COLO668 (cell line): ENCODE measurements at regions not wholly inside any gene's neighbourhood (a gene's known extent, or its start where the extent isn't known, plus 50 kb on each side); places are given as distances from the start of the nearest gene placed in this dataset.
"Not testable (repeated sequence)": the region's sequence is repeated elsewhere in the genome, so short reads cannot be mapped to it uniquely, and the experiment has no call there.

Experiments used
- DNase-seq: peaks from one replicate; lab custom pipeline; 2025; ENCODE audit not compliant: unreplicated experiment; lab: John Stamatoyannopoulos, UW

GRCh38 chr5:126138281-126138931 lies 284.8 kb upstream of the GRAMD2B start:
- no peak for DNase-seq

GRCh38 chr5:126139086-126139485 lies 284.1 kb upstream of the GRAMD2B start:
- DNase-seq: no peak

DNA sequence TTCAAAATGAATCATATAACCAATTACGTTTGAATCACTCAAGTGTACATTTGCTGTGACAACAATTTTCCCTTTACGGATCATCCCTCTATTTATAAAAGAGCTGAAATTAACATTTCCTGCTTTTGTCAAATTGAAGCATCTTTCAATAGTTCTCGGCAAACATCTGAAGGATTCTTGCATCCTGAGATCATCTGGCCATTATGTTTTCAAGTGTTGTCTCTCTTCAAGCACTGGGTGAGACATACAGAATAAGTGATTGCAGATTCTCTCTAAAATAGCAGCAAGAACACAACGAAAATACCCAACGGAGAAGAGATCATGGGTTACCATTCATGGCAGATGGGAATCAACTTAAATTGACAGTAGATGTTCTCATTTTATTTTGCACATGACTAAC lies 283.4 kb upstream of the GRAMD2B start:
- no peak for DNase-seq

DNA sequence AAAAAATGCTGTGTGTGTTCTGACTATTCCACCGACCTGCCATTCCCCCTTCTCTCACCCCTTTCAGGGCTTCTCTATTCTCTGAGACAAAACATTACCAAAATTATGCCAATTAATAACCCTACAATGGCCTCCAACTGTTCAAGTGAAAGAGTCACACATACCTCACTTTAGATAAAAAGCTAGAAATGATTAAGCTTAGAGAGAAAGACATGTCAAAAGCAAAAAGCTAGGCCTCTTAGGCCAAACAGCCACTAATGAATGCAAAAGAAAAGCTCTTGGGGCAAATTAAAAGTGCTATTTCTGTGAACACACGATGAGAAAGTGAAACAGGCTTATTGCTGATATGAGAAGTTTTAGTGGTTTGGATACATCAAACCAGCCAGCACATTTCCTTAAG lies 279.6 kb upstream of the GRAMD2B start:
- DNase-seq: no peak

- DNase-seq: not testable (repeated sequence)
Measured at GRCh38 chr5:126150319-126150718, 272.9 kb upstream of the GRAMD2B start.

DNA sequence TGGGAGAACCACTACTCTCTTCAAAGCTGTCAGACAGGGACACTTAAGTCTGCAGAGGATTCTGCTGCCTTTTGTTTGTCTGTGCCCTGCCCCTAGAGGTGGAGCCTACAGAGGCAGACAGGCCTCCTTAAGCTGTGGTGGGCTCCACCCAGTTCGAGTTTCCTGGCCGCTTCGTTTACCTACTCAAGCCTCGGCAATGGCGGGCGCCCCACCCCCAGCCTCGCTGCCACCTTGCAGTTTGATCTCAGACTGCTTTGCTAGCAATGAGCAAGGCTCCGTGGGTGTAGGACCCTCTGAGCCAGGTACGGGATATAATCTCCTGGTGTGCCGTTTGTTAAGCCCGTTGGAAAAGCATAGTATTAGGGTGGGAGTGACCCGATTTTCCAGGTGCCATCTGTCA lies 267.9 kb upstream of the GRAMD2B start:
- not testable (repeated sequence) for DNase-seq

- DNase-seq: no peak
Measured at GRCh38 chr5:126166368-126166767, 256.8 kb upstream of the GRAMD2B start.

GRCh38 chr5:126168785-126169184 lies 254.4 kb upstream of the GRAMD2B start:
- DNase-seq: no peak

DNA sequence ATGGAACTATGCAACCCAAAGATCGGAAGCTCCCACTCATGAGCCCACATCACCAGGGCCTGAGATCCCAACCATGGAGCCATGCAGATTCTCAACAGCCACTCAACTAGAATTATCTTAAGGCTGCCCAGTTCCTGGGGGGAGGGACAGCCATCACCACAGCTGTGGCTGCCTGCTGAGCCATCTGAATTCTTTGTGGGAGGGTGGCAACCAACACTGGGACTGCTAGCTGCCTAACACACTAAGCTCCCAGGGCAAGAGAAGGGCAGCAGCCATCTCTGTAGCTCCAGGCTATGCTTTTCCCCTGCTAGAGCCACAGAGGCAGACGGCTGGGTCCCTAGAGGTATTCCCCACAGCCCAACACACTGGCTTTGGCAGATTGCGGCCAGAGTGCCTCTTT lies 251.3 kb upstream of the GRAMD2B start:
- DNase-seq: no peak

DNA sequence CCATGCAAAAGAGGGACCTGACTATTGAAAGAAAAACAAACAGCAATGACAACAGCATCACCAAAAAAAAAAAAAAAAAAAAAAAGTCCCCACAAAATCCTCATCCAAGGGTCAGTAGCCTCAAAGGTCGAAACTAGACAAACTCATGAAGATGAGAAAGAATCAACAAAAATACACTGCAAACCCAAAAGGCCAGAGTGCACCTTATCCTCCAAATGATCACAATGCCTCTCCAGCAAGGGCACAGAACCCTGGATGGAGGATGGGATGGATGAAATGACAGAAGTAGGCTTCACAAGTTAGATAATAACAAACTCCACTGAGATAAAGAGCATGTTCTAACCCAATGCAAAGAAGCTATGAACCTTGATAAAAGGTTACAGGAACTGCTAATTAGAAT lies 250.4 kb upstream of the GRAMD2B start:
- DNase-seq: no peak

DNA sequence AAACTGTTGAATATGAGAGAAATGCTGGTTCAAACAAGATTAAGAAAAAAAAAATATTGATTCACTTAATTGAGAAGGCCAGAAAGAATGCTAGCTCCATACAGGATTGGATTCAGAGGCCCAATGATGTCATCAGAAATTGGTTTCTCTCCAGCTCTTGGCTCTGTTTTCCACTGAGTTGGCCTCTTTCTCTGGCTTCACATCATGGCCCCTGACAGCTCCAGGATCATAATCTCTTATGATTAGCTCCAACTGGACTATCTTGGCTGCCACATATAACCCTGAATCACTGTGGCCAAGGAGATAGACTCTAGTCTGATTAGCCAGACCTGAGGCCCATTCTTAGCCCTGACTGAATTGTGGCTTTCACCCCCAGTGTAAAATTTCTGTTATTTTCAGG lies 244.7 kb upstream of the GRAMD2B start:
- DNase-seq: no peak

DNA sequence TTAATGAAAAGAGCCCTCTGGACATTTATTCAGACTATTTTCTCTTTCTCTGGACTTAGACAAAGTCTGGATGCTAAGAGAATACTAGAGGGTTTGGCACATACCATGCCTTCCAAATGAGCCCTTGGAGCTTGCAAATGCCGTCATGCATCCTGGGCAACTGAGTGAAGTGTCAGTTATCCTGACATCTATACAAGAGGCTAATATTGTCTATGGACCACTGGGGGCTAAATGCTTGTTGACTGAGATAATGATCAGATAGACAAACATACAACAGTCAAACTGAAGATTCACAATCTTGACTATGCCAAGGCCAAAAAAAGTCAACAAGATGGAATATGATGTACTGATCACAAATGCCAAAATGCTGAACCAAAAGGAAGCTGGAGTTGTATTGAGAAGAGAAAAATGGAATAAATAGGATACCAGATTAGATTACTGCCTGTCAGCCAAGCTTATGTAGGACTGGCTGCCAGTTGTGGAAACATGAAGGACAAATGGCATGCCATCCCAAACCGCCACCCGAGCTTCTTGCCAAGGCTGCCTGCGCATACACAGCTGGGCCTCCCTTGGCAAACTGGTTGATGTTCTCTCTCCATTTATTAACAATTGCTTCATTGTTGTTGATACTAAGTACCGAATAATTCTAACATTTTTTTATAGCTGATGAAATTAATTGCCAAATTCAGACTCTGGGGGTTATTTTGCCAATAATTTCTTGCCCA lies 240.1 kb upstream of the GRAMD2B start:
- DNase-seq: no peak

DNA sequence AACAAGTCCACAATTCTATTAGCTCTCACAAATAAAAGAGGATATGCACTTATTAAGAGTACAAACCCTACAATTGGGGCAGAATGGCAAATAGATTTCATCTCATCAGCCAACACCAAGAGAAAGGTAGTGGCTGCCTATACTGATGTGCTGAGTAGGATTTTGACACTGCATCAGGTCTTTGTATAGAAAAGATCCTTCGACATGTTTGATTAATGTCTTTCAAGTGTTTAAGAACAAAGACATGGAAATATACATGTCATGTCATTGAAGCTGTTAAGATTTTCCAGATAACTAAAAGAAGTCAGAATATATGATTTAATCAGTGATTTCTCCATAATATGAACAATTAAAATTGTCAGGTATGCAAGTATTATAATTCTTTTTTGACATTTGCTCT lies 238.7 kb upstream of the GRAMD2B start:
- no peak for DNase-seq

DNA sequence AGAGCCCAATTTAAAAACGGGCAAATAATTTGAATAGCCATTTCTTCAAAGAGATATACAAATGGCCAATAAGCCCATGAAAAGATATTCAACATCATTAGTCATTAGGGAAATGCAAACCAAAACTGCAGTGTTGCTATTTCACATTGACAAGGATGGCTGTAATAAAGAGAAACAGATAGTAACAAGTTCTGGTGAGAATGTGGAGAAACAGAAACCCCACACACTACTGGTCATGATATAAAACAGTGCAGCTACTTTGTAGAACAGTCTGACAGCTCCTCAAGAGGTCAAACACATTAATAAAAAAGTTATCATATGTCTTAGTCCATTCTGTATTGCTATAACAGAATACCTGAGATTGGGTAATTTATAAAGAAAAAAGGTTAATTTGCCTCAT lies 237.0 kb upstream of the GRAMD2B start:
- no peak for DNase-seq

GRCh38 chr5:126188804-126189203 lies 234.4 kb upstream of the GRAMD2B start:
- DNase-seq: no peak

GRCh38 chr5:126189231-126189630 lies 234.0 kb upstream of the GRAMD2B start:
- DNase-seq: no peak

GRCh38 chr5:126189862-126190261 lies 233.3 kb upstream of the GRAMD2B start:
- no peak for DNase-seq

- DNase-seq: no peak
Measured at GRCh38 chr5:126192226-126192625, 231.0 kb upstream of the GRAMD2B start.

- no peak for DNase-seq
Measured at GRCh38 chr5:126195410-126196100, 227.7 kb upstream of the GRAMD2B start.

DNA sequence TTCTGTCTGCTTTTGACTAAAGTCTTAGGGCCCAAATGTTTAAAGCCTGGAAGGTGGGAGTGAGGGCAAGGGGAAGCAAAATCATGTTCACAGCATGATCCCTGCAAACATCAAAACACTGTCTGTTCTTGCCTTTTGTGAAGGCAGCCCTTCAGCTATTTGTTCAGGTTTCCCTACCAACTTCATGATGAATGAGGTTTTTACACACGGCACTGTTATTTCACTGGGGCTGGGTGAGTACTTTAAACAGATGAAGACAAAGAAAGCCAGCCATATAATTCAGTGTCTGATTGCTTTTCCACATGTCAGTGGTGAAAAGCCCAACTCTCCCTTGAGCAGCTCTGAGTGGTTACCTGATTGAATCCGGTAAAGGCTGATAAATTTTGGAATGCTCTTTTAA lies 224.7 kb upstream of the GRAMD2B start:
- peak; percentile 17 for DNase-seq

GRCh38 chr5:126199467-126199866 lies 223.7 kb upstream of the GRAMD2B start:
- DNase-seq: no peak

GRCh38 chr5:126208691-126209090 lies 214.5 kb upstream of the GRAMD2B start:
- DNase-seq: no peak
